Heart right ventricle (tissue), 16 donors: ENCODE measurements at regions not wholly inside any gene's neighbourhood (a gene's known extent, or its start where the extent isn't known, plus 50 kb on each side); places are given as distances from the start of the nearest gene placed in this dataset.

Experiments used
- ATAC-seq, 8 donors: fragments of 200-7000 bp; cut with Tn5 transposase; one replicate each; pipeline ENCODE4 v1.9.1; 2020; ENCODE audit warnings: mild to moderate bottlenecking in 8 of 8, moderate library complexity in 8 of 8, moderate number of reproducible peaks in 1 of 8
- DNase-seq, 2 donors: peaks; one replicate each; pipeline ENCODE4 v3.0.0-alpha.2; 2020
- H3K27ac ChIP-seq, 10 donors: fragments of 200-600 bp; sonication (generic) in 2 of 10; one replicate each; pipeline versions ENCODE4 v1.5.0 to v1.8.0; 2020 to 2022; ENCODE audit warnings: mild to moderate bottlenecking in 3 of 10
- H3K27me3 ChIP-seq, 7 donors: fragments of 200-600 bp; one replicate each; pipeline ENCODE4 v1.8.0; 2021 to 2022; ENCODE audit warnings: mild to moderate bottlenecking in 2 of 7
- H3K36me3 ChIP-seq, 9 donors: fragments of 200-600 bp; sonication (generic) in 1 of 9; one replicate each; pipeline versions ENCODE4 v1.5.0 to v1.8.0; 2020 to 2022; ENCODE audit warnings: mild to moderate bottlenecking in 2 of 9
- H3K4me1 ChIP-seq, 9 donors: fragments of 200-600 bp; sonication (generic) in 1 of 9; one replicate each; pipeline versions ENCODE4 v1.5.0 to v1.8.0; 2020 to 2022; ENCODE audit warnings: mild to moderate bottlenecking in 4 of 9
- H3K4me3 ChIP-seq, 10 donors: fragments of 200-600 bp; sonication (generic) in 2 of 10; one replicate each; pipeline versions ENCODE4 v1.5.0 to v1.8.0; 2020 to 2022; ENCODE audit warnings: mild to moderate bottlenecking in 7 of 10, moderate library complexity in 2 of 10
- H3K9me3 ChIP-seq, 11 donors: fragments of 200-600 bp in 10 of 11; sonication (generic) in 2 of 11; one replicate each; pipeline versions ENCODE4 v1.5.0 to v1.8.0; 2013 to 2022; ENCODE audit warnings: mild to moderate bottlenecking in 2 of 11, control low read depth in 1 of 11, moderate library complexity in 1 of 11
- WGBS, 2 donors: extraction: QIAGEN DNeasy Blood & Tissue Kit; methylation state at CpG; one replicate each; pipeline ENCODE4 v1.1.7; 2013; ENCODE audit warnings: inconsistent platforms in 1 of 2; 5-methylcytosine and 5-hydroxymethylcytosine counted together
- intact Hi-C, 10 donors: fragments of 100-400 bp; cut with DNase I; formaldehyde crosslinking; loops; one replicate each; pipeline versions ENCODE4 v1.11.1 to v1.14.2; 2022
- TF ChIP-seq, protein P1 (sequence below), 9 donors: fragments of 200-600 bp; sonication (generic) in 2 of 9; IDR thresholded peaks; one replicate each; pipeline versions ENCODE4 v1.5.0 to v1.8.0; 2021 to 2022; ENCODE audit warnings: antibody characterized with exemption in 9 of 9, mild to moderate bottlenecking in 5 of 9, moderate library complexity in 1 of 9
- donor health status: Arrhythmogenic right ventricular cardiomyopathy.
- donor health status: ischemic (EF 13 %, LVEDD 7.1; RV severe dilation, severe dysfunction).
- donor health status: healthy with polysubstance abuse.
- donor health status: DM: no; HTN: yes; CAD: no.
- donor health status: DM: no; HTN: no; CAD: no.
- donor health status: ischemic (EF 25% LVEDD 6.9; RV normal size, moderate dysfunction).
- donor health status: ischemic (EF 25% LVEDD 5.7; RV mildly dilated, moderate dysfunction).
- donor health status: healthy.
- donor health status: DM: yes; HTN: yes; CAD: no.
- donor health status: Ischemic cardiomyopathy.
- donor health status: ischemic (EF 35%, LVEDD 5.7; RV mildly dilated, moderate dysfunction).
- donor health status: nonischemic (EF 11% LVEDD 7.7; RV severe dilation, severe dysfunction).
- donor health status: DM: yes; HTN: yes; CAD: no.
- donor health status: PGD.
- donor health status: ischemic (EF 29% LVEDD 5.4; RV normal size, mild dysfunction).
- donor health status: nonischemic (EF 23%, LVEDD 6.1; RV moderate dilation, normal function).

DNA sequence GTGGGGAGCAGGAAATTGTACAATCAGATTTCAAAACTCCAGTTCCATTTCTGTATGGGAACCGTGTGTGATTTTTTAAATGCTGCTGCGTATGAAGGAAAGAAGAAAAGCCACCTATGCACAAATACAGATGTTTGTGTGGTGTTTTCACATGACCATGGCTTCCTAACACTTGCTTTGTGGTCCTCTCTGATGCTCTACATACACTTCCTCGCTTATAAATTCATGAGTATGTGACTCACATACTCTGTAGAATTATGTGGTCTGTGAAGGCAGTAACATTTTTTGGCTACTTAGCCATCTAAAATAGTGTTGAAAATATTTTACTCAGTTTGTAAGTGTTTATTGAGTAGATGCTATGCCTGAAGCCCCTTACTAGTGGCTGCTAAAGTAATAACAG, 119.8 kb upstream of the PDE10A start:
- 74 to 78% methylated on average over 3 of the region's 3 CpGs for WGBS, 2 donors
- H3K4me3 ChIP-seq, result no peak overlapping the region
- ATAC-seq, result no peak
- no peaks in the 10 kb centered on the region for H3K4me1 ChIP-seq
- H3K27me3 ChIP-seq, result no peaks in the 10 kb centered on the region
- DNase-seq, result no peak
- H3K27ac ChIP-seq, result no peak overlapping the region
- TF ChIP-seq, protein P1, sequence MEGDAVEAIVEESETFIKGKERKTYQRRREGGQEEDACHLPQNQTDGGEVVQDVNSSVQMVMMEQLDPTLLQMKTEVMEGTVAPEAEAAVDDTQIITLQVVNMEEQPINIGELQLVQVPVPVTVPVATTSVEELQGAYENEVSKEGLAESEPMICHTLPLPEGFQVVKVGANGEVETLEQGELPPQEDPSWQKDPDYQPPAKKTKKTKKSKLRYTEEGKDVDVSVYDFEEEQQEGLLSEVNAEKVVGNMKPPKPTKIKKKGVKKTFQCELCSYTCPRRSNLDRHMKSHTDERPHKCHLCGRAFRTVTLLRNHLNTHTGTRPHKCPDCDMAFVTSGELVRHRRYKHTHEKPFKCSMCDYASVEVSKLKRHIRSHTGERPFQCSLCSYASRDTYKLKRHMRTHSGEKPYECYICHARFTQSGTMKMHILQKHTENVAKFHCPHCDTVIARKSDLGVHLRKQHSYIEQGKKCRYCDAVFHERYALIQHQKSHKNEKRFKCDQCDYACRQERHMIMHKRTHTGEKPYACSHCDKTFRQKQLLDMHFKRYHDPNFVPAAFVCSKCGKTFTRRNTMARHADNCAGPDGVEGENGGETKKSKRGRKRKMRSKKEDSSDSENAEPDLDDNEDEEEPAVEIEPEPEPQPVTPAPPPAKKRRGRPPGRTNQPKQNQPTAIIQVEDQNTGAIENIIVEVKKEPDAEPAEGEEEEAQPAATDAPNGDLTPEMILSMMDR (IDR thresholded peaks at IDR 0.05), result no peak
- no peaks in the 10 kb centered on the region for H3K9me3 ChIP-seq
- intact Hi-C loops, result no loop called here
- no peaks in the 10 kb centered on the region for H3K36me3 ChIP-seq

DNA sequence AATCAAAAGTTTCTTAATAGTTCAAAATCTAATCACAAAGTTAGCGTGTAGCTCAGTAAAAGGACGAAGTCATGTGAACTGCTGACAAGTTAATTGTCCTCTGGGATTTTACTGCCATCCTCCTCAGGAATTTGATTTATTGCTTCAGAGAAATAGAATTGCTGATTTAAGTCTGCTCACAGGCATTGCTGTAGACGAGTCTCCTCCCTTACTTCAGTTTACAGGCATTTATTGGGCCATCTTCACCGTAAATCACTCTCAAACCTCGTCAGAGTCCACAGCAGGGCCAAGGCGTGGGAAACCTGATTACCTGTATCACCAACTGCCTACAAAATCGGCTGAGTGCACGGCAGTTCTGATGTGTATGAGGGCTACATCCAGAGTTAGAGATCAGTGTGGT, 119.1 kb upstream of the PDE10A start:
- Histone ChIP-seq H3K9me3 (no peaks in the 10 kb centered on the region), H3K27ac (no peak overlapping the region), H3K4me1 (no peaks in the 10 kb centered on the region), H3K27me3 (no peaks in the 10 kb centered on the region), H3K36me3 (no peaks in the 10 kb centered on the region), H3K4me3 (no peak overlapping the region)
- ATAC-seq (no peak), DNase-seq (no peak)
- TF ChIP-seq, protein P1 (IDR thresholded peaks at IDR 0.05), result no peak
- WGBS, 2 donors, result 86 to 87% methylated on average over 8 of the region's 8 CpGs
- intact Hi-C loops, result no loop called here

GRCh38 chr6:165777680-165778079, 114.6 kb upstream of the PDE10A start:
- Histone ChIP-seq H3K27me3 (no peaks in the 10 kb centered on the region), H3K36me3 (no peaks in the 10 kb centered on the region), H3K27ac (no peak overlapping the region), H3K4me1 (peaks cover 0 to 25% (median 6%) of the 10 kb centered on the region in 9 donors), H3K9me3 (no peaks in the 10 kb centered on the region), H3K4me3 (no peak overlapping the region)
- TF ChIP-seq, protein P1 (IDR thresholded peaks at IDR 0.05), result no peak
- ATAC-seq (no peak), DNase-seq (no peak)
- intact Hi-C loops, result loop anchor here in 2 of 10 donors (5.0 kb wide), 2 partner anchors 45 to 115 kb away; partner anchors contain the start of gene PDE10A (in 1 of the 2)
- 94 to 95% methylated on average over 3 of the region's 3 CpGs for WGBS, 2 donors

- TF ChIP-seq, protein P1 (IDR thresholded peaks at IDR 0.05), result no peak
- H3K27ac ChIP-seq, result peak overlapping the region in 2 of 10 donors; percentile 3 to 31
- no peaks in the 10 kb centered on the region for H3K9me3 ChIP-seq
- H3K27me3 ChIP-seq, result no peaks in the 10 kb centered on the region
- intact Hi-C loops, result loop anchor here in 2 of 10 donors (5.0 kb wide), 2 partner anchors 44 to 114 kb away; partner anchors contain the start of gene PDE10A (in 1 of the 2)
- no peak overlapping the region for H3K4me3 ChIP-seq
- ATAC-seq (no peak), DNase-seq (no peak)
- H3K36me3 ChIP-seq, result no peaks in the 10 kb centered on the region
- peaks cover 0 to 30% (median 6%) of the 10 kb centered on the region in 9 donors for H3K4me1 ChIP-seq
- WGBS, 2 donors, result 71 to 77% methylated on average over 5 of the region's 5 CpGs
These were observed 113.7 kb upstream of the PDE10A start for GRCh38 chr6:165776691-165777090.
